Vagina (tissue), 2 donors: ENCODE measurements at regions not wholly inside any gene's neighbourhood (a gene's known extent, or its start where the extent isn't known, plus 50 kb on each side); places are given as distances from the start of the nearest gene placed in this dataset.

Experiments used
- POLR2A ChIP-seq, 2 donors: fragments of 450-650 bp; IDR thresholded peaks; one replicate each; pipeline ENCODE4 v1.6.1; 2017; ENCODE audit warnings: antibody characterized with exemption in 2 of 2, mild to moderate bottlenecking in 2 of 2, moderate library complexity in 2 of 2
- POLR2AphosphoS5 ChIP-seq, 2 donors: sonication (generic); formaldehyde crosslinking; IDR thresholded peaks; one replicate each; pipeline ENCODE4 v1.9.0; 2017; ENCODE audit warnings: antibody characterized with exemption in 2 of 2, mild to moderate bottlenecking in 2 of 2, low read depth in 1 of 2; ENCODE audit not compliant: insufficient read depth in 1 of 2
- TF ChIP-seq, protein P1 (sequence below), 3 experiments: fragments of 450-650 bp in 2 of 3; fragments of 200-600 bp in 1 of 3; sonication (generic) in 1 of 3; IDR thresholded peaks; one replicate each; pipeline ENCODE4 v1.5.1; 2017 to 2019; ENCODE audit warnings: antibody characterized with exemption in 3 of 3, mild to moderate bottlenecking in 2 of 3, moderate library complexity in 2 of 3

DNA sequence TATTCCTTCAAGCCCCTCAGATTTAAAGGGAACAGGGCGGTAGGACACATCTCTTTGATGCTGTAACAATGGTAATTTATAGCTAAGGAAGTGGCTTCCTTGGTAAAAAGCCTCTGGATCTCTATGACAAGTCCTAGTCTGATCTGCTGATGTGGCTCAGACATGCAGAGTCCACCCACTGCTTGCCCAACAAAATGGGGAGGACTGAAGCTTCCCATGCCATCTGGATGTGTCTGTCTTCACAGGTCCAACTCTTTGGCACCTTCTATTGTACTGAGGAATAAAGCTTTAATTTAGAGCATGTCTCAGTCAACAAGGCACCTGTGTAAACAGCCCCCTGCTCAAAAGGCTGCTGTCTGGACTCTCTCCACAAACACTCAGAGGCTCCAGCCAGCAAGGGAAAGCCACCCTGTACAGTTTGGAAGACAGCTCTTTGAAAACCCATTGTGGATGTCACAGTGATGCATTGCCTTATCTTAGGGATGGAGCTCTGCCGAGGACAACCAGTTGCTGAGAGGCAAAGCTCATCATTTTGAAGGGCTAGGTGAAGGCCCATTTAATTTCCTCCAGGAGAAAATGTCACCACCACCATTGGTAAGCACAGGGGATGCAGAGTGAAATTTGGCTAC lies 348.6 kb upstream of the GRM7 start:
- TF ChIP-seq, protein P1, sequence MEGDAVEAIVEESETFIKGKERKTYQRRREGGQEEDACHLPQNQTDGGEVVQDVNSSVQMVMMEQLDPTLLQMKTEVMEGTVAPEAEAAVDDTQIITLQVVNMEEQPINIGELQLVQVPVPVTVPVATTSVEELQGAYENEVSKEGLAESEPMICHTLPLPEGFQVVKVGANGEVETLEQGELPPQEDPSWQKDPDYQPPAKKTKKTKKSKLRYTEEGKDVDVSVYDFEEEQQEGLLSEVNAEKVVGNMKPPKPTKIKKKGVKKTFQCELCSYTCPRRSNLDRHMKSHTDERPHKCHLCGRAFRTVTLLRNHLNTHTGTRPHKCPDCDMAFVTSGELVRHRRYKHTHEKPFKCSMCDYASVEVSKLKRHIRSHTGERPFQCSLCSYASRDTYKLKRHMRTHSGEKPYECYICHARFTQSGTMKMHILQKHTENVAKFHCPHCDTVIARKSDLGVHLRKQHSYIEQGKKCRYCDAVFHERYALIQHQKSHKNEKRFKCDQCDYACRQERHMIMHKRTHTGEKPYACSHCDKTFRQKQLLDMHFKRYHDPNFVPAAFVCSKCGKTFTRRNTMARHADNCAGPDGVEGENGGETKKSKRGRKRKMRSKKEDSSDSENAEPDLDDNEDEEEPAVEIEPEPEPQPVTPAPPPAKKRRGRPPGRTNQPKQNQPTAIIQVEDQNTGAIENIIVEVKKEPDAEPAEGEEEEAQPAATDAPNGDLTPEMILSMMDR (IDR thresholded peaks at IDR 0.05): no peak
- TF ChIP-seq POLR2A (IDR thresholded peaks at IDR 0.05) (no peak), POLR2AphosphoS5 (IDR thresholded peaks at IDR 0.05; ENCODE audit: insufficient read depth in 1 of 2, low read depth in 1 of 2) (no peak)
